GM18867 (cell line): ENCODE measurements at regions not wholly inside any gene's neighbourhood (a gene's known extent, or its start where the extent isn't known, plus 50 kb on each side); places are given as distances from the start of the nearest gene placed in this dataset.

Experiments
- ATAC-seq: cut with Tn5 transposase; IDR thresholded peaks from one replicate; pipeline ENCODE4 v1.9.1; 2021; ENCODE audit warnings: mild to moderate bottlenecking, moderate library complexity; ENCODE audit not compliant: unreplicated experiment

DNA sequence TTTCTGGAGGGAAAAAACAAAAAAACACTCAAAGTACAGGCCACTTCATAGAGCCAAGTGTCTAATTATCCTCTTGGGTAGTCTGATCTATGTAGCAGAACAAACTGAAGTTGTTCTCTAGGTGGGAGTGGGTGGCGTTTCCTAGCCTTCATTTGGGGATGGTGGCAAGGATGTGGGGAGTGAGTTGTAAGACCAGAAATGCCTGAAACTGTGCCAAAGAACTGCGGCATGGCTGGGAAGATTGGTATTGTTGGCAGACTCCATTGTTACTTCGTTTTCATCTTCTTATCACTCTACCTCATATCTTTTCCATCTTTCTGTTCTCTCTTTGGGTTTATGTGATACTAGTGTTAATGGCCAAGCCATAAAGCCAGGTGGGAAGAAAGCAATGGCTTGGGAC, 177.3 kb upstream of the DDHD1 start:
- ATAC-seq, result no peak

DNA sequence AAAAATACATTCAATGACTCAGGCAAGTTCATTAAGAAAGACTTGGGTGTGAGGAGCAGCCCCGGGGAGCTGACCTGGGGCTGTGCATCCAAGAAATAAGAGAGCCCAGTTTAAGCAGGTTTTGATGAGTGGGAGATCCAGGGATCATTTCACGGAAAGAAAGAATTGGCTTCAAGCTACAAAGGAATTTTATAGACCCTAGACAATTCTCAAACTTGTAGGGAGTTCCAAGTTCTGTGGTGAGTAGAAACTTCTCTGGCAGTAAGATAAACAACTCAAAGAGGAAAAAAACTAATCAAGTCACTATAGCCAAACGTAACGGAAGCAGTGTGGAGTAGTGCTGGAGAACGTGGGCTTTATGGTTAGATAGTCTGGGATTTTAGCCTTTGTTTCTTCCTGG, 175.7 kb upstream of the DDHD1 start:
- no peak for ATAC-seq

DNA sequence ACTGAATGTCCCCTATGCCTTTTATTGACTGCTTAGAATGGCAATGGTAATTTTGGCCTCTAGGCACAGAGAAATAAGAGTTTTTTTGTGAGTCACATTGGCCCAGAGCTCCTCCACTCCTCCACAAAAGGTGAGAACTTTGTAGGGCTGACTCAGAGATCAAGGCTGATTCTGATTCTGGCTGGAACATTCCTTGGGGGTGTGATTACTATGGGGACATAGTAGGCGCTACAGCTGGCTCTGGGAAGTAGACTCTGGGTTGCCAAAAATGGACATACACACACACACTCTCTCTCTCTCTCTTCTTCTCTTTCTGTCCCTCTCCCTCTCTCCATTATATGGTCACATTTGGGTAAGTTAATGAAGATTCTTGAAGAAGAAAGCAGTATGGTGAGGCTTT, 174.6 kb upstream of the DDHD1 start:
- ATAC-seq, result no peak

DNA sequence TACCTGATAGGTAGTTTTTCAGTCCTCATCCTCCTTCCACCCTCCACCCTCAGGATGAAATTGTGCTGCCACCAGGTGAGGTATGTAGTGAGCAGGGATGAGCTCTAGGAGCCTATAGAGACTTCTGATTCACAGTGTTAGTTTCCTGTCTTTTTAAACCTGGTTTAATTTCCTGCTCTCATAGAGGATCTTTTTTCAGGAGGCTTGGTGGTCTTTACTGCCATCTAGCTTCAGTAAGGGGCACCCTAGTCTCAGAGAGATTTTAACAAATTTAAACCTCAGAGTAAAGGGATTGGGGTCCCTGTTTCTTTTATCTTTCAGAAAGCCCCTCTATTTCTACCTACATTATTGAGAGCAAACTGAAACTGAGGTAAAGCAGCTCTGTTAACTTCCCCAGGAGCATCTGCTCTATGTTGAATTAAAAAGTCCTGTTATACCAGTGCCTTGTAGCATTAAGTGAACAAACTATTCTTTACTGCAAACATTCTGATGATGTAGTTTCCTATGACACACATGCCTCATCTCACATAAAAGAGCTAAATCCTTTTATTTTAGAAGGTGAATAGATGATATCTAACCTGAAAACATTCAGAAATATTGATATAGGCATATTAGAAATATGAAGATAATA, 172.2 kb upstream of the DDHD1 start:
- no peak for ATAC-seq

DNA sequence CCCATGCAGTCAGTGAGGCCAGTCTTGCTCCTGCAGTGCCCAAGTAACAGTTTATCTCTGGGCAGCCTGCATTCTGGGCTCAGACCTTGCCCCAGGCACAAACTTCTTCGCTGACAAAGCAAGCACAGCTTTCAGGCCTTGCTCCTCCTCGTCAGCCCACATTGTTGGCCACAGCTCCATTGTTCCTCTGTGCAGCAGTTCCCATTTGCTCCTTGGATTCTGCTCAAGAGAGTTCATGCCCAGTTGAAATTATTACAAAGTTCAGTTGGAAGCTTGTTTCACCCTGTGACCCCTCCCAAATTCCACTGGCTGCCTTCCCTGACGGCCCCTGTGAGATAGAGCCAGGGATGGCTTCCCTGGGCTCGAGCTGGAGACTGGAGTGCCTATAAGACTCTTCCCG, 163.4 kb upstream of the DDHD1 start:
- no peak for ATAC-seq

DNA sequence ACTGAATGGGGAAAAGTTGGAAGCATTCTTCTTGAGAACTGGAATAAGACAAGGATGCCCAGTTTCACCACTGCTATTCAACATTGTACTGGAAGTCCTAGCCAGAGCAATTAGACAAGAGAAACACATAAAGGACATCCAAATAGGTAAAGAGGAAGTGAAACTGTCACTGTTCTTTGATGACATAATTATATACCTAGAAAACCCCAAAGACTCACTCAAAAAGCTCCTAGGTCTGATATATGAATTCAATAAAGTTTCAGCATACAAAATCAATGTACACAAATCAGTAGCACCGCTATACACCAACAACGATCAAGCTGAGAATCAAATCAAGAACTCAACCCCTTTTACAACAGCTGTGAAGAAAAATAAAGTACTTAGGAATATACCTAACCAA, 157.3 kb upstream of the DDHD1 start:
- peak; percentile 84 for ATAC-seq

DNA sequence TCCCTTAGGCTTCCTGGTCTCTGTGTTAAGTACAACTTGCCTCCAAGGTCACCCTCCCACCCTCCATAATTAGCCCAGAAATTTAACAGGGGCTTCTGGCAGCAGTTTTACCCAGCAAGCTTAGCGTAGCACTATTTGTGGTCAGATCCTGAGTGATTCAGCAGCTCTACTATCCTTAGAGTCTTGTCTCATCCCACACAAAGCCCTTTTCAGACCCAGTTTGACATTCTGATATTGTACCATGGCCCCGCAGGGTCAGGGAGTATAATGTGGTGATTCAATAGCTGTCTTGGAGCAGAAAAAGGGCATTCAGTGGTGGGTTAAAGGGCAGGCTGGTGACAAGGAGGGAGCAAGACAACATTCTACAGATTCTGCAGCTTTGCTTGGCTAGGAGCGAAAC, 153.8 kb upstream of the DDHD1 start:
- no peak for ATAC-seq

DNA sequence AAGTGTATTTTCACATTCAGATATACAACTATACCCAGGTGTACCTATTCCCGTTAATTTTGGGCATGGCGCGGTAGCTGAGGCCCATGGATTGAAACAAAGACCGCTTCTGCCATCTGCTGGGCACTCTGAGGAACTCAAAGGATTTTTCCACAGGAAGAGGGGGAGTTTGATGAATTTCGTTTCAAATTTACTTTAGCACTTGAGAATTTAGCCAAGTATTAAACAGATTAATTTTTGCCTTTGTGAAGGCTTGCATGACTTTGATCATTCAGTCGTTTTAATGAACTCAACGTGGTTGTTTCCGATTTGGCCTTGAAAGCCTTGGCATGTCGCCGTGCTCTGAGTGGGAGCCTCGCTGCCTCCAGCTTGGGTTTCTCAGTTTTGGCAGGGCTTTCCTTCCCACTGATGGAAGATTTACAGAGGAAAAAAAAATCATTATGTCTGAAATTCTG, 153.2 kb upstream of the DDHD1 start:
- no peak for ATAC-seq

DNA sequence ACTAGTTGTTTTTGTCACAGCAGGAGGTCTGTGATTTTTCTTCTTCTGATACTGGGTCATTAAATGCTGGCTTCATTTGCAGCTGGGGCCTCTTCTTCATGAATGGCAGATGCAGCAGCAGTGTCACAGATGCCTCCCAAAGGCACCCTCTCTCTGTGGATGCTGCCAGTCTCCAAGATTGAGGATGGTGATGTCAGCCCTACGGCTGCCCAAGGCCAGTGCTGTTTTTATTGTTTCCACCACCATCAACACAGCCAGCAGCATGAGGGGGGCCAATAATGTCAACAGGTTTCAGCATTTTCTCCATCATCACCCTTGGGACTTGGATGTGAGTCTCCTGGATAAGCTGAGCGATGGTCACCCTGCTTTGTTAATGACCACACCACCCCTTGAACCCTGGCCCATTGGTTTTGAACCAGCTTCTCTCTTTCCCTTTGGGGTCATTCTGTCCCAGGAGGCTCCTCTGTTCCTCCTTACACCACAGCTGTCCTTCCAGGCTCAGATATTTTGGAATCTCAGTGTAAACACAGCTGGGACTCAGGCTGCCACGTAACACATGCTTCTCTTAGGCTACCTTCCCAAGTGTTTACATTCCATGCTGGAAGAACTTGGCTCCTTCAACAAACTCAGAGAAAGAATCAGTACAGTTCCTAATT, 151.7 kb upstream of the DDHD1 start:
- no peak for ATAC-seq

DNA sequence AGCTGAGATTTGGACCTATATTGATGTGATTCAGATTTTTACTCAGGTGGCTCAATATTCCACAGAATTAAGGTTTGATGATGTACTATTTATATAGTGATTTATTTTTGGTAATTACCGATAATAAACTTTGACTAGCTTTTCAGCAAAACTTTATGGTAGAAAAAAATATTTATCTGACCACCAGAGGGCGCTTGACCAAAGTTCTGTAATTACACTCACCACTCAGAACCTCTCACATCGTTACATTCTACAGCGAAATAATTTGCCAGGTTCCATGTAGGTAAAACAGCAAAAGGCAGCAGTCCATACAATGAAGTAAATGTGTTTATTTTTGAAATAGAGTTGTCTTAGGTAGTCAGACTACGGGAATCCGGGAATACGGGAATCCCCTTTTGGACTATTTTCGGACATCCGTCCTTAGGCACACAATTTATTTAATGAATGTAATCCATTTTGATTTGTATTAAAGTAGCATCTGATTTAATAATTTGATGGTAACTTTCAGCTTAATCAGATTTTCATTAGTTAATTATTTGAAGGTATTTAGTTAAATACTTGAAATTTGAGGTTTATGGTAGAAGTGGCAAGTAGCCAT, 143.0 kb upstream of the DDHD1 start:
- peak; percentile 44 for ATAC-seq

DNA sequence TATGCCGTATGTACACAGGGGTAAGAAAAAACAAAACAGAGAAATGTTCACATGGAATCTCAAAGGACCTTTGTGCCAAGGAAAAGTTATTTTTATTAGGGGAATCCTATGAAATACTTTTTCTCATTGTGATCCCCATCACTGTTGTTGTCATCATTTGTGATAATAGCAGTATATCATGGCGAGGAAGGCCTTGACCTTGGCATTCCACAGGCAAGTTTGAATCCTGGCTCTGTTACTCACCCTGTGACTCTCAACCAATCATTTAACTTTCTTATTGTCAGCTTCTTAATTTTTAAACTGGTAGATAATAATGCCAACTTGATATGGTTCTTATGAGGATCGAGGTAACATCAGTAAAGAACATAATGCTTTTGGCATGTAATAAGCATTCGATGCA, 142.2 kb upstream of the DDHD1 start:
- ATAC-seq, result no peak

DNA sequence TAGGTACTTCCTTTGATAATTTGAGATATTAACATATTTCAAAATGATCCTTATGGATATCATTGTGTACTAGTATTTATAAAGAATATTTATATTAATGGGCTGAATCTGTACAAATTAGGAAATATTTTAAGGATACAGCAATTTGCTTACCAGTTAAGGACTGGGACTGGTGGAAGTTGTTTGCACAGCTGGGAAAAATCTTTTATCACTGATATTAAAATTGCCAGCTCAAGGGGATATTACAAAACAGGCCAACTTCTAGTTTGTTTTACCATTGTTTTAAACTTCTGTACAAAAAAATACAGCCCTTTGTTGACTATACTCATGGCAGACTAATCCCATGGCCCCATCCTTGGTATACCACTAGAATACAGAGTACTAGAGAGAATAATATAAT, 133.2 kb upstream of the DDHD1 start:
- no peak for ATAC-seq

DNA sequence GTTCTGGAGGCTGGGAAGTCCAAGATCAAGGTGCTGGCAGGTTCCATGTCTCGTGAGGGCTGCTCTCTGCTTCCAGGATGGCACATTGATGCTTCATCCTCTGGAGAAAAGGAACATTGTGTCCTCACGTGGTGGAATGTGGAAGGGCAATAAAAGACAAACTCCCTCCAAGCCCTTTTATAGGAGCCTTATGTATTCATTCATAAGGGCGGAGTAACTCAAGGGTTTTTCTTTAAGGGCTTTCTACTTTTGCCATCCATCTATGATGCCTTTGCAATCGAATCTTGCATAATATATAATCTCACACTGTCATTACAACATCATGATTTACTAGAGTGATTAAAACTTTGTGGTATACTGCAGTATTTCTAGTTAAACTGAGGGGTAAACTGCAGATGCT, 132.7 kb upstream of the DDHD1 start:
- ATAC-seq, result no peak

DNA sequence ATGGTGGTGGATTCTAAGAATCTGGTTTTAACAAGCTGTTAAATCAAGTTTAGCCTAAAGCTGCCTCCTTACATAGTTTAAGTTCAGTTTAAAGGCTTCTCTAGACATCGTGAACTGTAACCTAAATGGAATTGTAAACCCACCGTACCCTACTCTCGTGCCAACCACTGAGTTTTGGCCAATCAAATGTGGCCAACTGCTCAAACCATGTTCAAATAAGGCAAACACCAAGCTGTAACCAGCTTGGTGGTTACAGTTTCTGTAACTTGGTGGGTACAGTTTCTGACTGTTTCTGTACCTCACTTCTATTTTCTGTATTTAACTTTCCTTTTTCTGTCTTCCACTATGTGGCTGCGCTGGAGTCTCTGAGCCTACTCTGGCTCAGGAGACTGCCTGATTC, 131.9 kb upstream of the DDHD1 start:
- ATAC-seq, result no peak

DNA sequence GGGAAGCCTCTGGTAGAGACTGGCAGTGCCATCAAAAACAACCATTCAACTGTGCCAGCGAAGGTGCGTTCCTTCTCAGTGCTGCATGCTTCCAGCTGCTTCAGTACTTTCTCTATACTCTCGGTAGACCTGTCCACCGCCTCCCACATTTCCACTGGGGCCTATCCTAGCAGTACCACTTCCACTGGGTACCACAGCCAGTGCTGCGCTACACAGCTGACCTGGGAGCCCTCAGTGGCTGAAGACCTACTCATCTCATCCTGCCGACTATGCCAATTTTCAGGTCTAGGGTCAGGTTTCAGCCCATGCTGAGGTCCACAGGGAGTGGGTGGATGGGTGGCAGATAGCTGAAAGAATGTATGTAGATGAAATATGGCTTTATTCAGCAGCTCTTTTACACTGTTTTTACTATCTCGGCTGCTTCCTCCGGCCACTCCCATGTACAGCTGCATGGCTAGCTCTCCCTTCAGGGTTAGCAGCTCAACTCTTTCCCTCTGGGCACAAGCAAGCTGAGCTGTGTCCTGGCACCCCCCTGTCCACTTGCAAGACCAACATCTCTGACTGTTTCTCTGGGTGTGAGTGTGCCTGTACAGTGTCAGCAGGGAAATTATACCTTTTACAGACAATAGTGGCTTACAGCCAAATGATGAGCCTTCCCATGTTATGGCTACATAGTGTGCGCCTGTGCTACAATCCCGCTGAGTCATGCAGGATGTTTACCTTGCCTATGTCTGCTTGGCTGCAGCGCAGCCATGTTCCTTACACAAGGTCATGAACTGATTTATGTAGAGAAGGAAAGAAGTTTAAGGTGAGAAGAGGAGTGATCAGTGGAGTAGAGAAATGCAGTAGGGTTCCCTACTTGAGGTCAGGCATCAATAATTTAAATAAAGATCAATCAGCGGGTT, 125.7 kb upstream of the DDHD1 start:
- no peak for ATAC-seq

DNA sequence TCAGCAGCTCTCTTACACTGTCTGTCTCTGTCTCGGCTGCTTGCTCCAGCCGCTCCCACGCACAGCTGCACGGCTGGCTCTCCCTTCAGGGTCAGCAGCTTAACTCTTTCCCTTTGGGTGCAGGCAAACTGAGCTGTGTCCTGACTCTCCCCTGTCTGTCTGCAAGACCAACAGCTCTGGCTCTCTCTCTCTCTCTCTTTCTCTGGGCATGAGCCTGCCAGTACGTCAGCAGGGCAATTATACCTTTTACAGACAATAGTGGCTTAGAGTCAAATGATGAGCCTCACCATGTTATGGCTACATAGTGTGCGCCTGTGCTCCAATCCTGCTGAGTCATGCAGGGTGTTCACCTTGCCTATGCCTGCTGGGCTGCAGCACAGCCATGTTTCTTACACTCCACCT, 120.5 kb upstream of the DDHD1 start:
- ATAC-seq, result no peak

DNA sequence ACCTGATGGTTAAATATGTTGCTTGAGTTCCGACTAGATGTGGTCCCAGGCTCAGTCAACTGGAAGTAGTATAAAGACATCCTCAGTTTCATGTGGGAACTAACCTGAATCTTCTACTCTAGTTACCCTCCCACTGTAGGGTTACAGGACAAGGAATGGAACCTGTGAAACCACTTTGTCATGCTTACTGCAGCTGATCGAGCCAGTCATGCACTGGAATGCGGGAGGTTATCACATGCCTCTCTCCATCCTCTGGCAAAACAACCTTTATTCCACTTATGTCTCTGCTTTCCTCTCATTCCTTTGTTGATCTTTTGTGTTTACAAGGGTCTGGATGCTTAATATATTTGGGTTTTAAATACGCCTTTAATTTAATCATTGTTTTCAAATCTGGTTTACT, 111.9 kb upstream of the DDHD1 start:
- no peak for ATAC-seq

DNA sequence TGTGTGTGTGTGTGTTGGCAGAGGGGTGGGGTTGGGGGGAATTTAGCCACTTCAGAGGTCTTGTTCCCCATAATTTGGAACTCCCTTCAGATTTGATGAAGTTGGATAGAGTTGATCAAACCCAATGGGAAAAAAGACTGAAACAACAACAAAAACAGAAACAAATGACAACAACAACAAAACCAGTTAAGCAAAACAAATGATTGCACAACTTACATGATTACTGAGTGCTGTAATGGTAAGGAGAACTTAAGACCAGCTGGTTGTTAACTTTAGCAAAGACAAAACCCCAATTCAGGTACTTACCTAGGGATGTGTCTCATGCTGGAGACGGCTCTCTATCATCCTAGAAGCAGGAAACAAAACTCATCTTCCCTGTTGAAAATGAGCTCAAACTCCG, 107.8 kb upstream of the DDHD1 start:
- ATAC-seq, result no peak

DNA sequence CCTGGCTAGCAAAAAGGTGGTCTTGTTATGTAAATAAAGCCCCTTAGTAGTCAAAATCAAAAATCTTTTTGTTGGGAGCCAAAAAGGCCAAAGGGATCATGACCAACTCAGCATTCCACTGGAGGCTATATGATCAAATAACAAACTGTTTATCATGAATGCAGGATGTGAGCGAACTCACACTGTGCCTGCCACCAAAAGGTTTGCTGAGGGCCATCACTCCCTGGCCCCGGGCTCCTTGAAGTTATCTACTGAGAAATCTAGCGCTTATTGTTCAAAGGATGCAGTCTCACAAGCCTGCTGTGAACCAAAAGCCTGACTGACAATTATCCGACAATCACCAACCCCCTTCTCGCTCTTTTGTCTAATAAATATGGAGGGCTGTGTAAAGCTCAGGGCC, 107.2 kb upstream of the DDHD1 start:
- no peak for ATAC-seq

DNA sequence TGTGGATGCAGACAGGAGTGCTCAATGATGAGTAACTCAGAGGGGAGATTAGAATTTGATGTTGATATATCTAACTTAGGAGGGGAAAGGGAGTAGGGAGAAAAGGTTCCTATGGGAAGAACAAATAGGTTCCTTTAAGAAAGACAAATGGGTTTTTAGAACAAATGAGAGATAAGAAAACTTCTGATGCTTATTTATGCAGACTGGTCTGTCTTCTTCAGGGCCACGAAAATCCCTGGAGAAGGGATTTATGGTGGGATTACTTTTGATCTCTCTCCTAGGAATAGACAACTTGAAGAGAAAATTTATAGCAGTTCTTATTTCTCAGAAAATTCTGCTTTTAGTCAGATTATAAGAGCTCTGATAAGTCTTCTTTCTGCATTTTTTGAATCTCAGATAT, 99.0 kb upstream of the DDHD1 start:
- no peak for ATAC-seq

DNA sequence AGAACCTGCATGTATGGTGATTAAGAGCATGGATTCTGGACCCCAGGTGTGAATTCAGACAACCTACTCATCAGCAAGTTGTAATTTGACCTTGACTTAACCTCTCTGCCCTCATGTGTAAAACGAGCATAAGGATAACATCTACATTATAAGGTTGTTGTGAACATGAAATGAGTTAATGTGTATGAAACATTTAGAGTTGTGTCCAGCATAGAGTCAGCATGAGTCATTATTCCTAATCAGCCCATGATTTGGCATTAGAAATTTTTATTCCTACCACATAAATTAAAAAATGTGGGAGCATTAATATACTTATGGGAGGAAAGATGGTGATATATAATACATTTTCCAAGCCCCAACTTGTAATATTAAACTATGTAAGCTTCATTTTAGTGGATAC, 95.9 kb upstream of the DDHD1 start:
- no peak for ATAC-seq
